Suprapubic skin (tissue), 4 donors: ENCODE measurements at regions not wholly inside any gene's neighbourhood (a gene's known extent, or its start where the extent isn't known, plus 50 kb on each side); places are given as distances from the start of the nearest gene placed in this dataset.

Experiments
- EP300 ChIP-seq: sonication (generic); formaldehyde crosslinking; IDR thresholded peaks from one replicate; pipeline ENCODE4 v1.6.1; 2017; ENCODE audit warnings: antibody characterized with exemption
- POLR2A ChIP-seq, 2 donors: fragments of 450-650 bp; IDR thresholded peaks; one replicate each; pipeline ENCODE4 v1.6.1; 2017; ENCODE audit warnings: antibody characterized with exemption in 2 of 2, mild to moderate bottlenecking in 2 of 2, moderate library complexity in 2 of 2
- POLR2AphosphoS5 ChIP-seq, 3 donors: sonication (generic); formaldehyde crosslinking; IDR thresholded peaks; one replicate each; pipeline ENCODE4 v1.6.1; 2017; ENCODE audit warnings: antibody characterized with exemption in 3 of 3
- TF ChIP-seq, protein P1 (sequence below), 2 donors: fragments of 200-600 bp in 1 of 2; fragments of 450-650 bp in 1 of 2; sonication (generic) in 1 of 2; IDR thresholded peaks; one replicate each; pipeline ENCODE4 v1.5.1; 2016 to 2019; ENCODE audit warnings: antibody characterized with exemption in 2 of 2, mild to moderate bottlenecking in 1 of 2, moderate library complexity in 1 of 2

DNA sequence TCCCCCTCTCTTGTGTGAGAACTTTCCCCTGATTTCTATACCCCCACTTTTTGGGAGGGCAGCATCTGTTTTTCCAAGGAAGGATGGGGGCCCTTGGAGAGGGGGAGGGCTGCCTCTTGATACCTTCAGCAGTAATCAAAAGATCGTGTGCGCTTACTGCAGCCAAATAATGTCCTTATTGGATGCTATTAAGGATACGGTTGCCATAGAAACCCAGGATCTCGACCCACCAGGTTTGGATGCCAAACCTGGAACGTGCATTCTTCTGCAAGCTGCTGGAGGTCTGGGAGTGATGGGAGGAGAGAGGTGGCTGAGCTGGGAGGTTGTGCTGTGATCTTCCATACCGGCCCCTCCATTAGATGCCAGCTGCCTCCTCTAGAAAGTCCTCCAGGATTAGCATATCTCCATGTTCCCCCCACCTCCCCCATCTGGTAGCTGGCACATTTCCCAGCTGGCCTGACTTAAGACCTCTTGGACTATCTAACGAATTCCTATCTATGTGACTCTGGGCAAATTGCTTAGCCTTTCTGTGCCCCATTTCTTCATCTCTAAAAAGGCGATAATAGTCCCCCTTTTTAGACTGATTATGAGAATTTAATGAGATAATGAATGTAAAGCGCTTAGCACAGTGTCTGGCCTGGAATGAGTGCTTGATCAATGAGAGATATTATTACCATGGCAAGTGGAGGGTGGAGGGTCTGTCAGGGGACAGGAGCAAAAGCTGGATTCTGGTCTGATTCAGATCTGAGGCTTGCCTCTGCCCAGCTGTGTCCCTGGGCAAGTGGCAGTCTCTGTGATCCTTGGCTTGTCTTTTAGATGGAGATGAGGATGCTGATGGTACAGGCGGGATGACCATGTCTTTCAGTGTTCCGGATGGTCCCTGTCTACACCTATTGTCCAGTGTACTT is 78.5 kb upstream of the PCBD1 start:
- TF ChIP-seq POLR2AphosphoS5 (IDR thresholded peaks at IDR 0.05), result no peak
- no peak for TF ChIP-seq POLR2A (IDR thresholded peaks at IDR 0.05)
- TF ChIP-seq, protein P1, sequence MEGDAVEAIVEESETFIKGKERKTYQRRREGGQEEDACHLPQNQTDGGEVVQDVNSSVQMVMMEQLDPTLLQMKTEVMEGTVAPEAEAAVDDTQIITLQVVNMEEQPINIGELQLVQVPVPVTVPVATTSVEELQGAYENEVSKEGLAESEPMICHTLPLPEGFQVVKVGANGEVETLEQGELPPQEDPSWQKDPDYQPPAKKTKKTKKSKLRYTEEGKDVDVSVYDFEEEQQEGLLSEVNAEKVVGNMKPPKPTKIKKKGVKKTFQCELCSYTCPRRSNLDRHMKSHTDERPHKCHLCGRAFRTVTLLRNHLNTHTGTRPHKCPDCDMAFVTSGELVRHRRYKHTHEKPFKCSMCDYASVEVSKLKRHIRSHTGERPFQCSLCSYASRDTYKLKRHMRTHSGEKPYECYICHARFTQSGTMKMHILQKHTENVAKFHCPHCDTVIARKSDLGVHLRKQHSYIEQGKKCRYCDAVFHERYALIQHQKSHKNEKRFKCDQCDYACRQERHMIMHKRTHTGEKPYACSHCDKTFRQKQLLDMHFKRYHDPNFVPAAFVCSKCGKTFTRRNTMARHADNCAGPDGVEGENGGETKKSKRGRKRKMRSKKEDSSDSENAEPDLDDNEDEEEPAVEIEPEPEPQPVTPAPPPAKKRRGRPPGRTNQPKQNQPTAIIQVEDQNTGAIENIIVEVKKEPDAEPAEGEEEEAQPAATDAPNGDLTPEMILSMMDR (IDR thresholded peaks at IDR 0.05), result no peak
- TF ChIP-seq EP300, result no peak
